ENCODE measurements at regions not wholly inside any gene's neighbourhood (a gene's known extent, or its start where the extent isn't known, plus 50 kb on each side); places are given as distances from the start of the nearest gene placed in this dataset.

GRCh38 chr2:43139996-43140621 is 86.3 kb downstream of the ZFP36L2 start:
- Histone ChIP-seq H3K36me3 (ENCODE audit: insufficient read depth, low read length) (no peaks in the 10 kb centered on the region), H3K27me3 (ENCODE audit: insufficient read depth, low read length) (no peaks in the 10 kb centered on the region), H3K9me3 (ENCODE audit: low read depth, low read length) (no peaks in the 10 kb centered on the region), H3K79me2 (ENCODE audit: insufficient read depth, low read length) (no peaks in the 10 kb centered on the region), H4K20me1 (ENCODE audit: insufficient read depth, low read length) (no peaks in the 10 kb centered on the region), H3K4me2 (ENCODE audit: insufficient read depth, low read length) (no peak overlapping the region), H2AFZ (ENCODE audit: low read length) (peak overlapping the region; percentile 81), H3K4me3 (ENCODE audit: insufficient read depth, low read length) (no peak overlapping the region), H3K27ac (ENCODE audit: low read depth, low read length) (no peak overlapping the region), H3K4me1 (ENCODE audit: insufficient read depth, low read length) (peaks cover 14% of the 10 kb centered on the region)
- DNase-seq (ENCODE audit: insufficient read length, low spot score, missing footprints), result peak; percentile 62
- TF ChIP-seq, protein P1, sequence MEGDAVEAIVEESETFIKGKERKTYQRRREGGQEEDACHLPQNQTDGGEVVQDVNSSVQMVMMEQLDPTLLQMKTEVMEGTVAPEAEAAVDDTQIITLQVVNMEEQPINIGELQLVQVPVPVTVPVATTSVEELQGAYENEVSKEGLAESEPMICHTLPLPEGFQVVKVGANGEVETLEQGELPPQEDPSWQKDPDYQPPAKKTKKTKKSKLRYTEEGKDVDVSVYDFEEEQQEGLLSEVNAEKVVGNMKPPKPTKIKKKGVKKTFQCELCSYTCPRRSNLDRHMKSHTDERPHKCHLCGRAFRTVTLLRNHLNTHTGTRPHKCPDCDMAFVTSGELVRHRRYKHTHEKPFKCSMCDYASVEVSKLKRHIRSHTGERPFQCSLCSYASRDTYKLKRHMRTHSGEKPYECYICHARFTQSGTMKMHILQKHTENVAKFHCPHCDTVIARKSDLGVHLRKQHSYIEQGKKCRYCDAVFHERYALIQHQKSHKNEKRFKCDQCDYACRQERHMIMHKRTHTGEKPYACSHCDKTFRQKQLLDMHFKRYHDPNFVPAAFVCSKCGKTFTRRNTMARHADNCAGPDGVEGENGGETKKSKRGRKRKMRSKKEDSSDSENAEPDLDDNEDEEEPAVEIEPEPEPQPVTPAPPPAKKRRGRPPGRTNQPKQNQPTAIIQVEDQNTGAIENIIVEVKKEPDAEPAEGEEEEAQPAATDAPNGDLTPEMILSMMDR (IDR thresholded peaks at IDR 0.05; ENCODE audit: extremely low read depth, low read depth, low read length), result no peak

- Histone ChIP-seq H4K20me1 (ENCODE audit: insufficient read depth, low read length) (no peaks in the 10 kb centered on the region), H3K79me2 (ENCODE audit: insufficient read depth, low read length) (no peaks in the 10 kb centered on the region), H3K4me3 (ENCODE audit: insufficient read depth, low read length) (no peak overlapping the region), H3K4me2 (ENCODE audit: insufficient read depth, low read length) (no peak overlapping the region), H3K9me3 (ENCODE audit: low read depth, low read length) (no peaks in the 10 kb centered on the region), H3K27me3 (ENCODE audit: insufficient read depth, low read length) (no peaks in the 10 kb centered on the region), H3K27ac (ENCODE audit: low read depth, low read length) (no peak overlapping the region), H2AFZ (ENCODE audit: low read length) (no peak overlapping the region), H3K36me3 (ENCODE audit: insufficient read depth, low read length) (no peaks in the 10 kb centered on the region), H3K4me1 (ENCODE audit: insufficient read depth, low read length) (peaks cover 14% of the 10 kb centered on the region)
- no peak for DNase-seq (ENCODE audit: insufficient read length, low spot score, missing footprints)
- TF ChIP-seq, protein P1 (IDR thresholded peaks at IDR 0.05; ENCODE audit: extremely low read depth, low read depth, low read length), result no peak
Observed at GRCh38 chr2:43139501-43139900, 86.9 kb downstream of the ZFP36L2 start.

DNA sequence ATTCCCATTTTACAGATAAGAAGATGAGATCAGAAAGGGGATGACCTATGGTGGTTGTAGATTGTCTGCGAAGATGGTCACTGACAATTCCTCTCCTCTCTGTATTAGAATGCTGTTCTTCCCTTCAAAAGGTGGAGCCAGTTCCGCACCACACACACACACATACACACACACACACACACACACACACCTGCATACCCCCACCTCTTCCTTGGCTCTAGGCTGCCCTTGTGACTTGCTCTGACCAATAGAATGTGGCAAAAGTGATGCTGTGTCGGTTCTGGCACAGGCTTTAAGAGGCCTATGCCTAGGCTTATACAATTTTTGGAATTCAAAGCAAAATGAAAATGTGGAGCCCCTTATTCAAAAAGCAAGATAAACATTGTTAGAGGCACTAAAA is 88.0 kb downstream of the ZFP36L2 start:
- Histone ChIP-seq H2AFZ (ENCODE audit: low read length) (no peak overlapping the region), H4K20me1 (ENCODE audit: insufficient read depth, low read length) (no peaks in the 10 kb centered on the region), H3K36me3 (ENCODE audit: insufficient read depth, low read length) (no peaks in the 10 kb centered on the region), H3K27me3 (ENCODE audit: insufficient read depth, low read length) (no peaks in the 10 kb centered on the region), H3K4me3 (ENCODE audit: insufficient read depth, low read length) (no peak overlapping the region), H3K9me3 (ENCODE audit: low read depth, low read length) (no peaks in the 10 kb centered on the region), H3K4me2 (ENCODE audit: insufficient read depth, low read length) (no peak overlapping the region), H3K79me2 (ENCODE audit: insufficient read depth, low read length) (no peaks in the 10 kb centered on the region), H3K4me1 (ENCODE audit: insufficient read depth, low read length) (peaks cover 14% of the 10 kb centered on the region), H3K27ac (ENCODE audit: low read depth, low read length) (no peak overlapping the region)
- TF ChIP-seq, protein P1 (IDR thresholded peaks at IDR 0.05; ENCODE audit: extremely low read depth, low read depth, low read length), result no peak
- DNase-seq (ENCODE audit: insufficient read length, low spot score, missing footprints), result no peak

DNA sequence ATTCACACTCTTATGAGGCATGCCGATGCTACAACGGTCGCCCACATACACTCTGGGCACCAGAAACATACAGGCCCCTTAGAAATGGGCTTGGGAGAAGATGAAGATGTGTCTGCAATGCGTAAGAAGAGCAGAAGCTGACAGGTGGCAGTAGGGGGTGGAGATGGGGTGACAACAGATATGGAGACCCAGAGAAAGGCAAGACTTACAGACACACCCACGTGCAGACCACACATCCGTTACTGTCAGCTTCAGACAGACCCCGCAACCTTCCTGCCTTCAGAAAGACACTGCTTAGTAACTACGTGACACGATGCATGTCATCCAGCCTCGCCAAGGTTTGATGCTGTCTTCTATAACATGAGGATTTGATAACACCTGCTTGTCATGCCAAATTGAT is 89.5 kb downstream of the ZFP36L2 start:
- no peak overlapping the region for H3K4me2 ChIP-seq (ENCODE audit: insufficient read depth, low read length)

More for the DNA sequence above, 89.5 kb downstream of the ZFP36L2 start:
- no peak overlapping the region for H3K4me3 ChIP-seq (ENCODE audit: insufficient read depth, low read length)
- H3K36me3 ChIP-seq (ENCODE audit: insufficient read depth, low read length), result no peaks in the 10 kb centered on the region
- TF ChIP-seq, protein P1 (IDR thresholded peaks at IDR 0.05; ENCODE audit: extremely low read depth, low read depth, low read length), result no peak
- H2AFZ ChIP-seq (ENCODE audit: low read length), result no peak overlapping the region
- no peaks in the 10 kb centered on the region for H3K79me2 ChIP-seq (ENCODE audit: insufficient read depth, low read length)
- H3K27ac ChIP-seq (ENCODE audit: low read depth, low read length), result no peak overlapping the region
- peak; percentile 54 for DNase-seq (ENCODE audit: insufficient read length, low spot score, missing footprints)
- H3K27me3 ChIP-seq (ENCODE audit: insufficient read depth, low read length), result no peaks in the 10 kb centered on the region
- no peaks in the 10 kb centered on the region for H4K20me1 ChIP-seq (ENCODE audit: insufficient read depth, low read length)
- no peaks in the 10 kb centered on the region for H3K9me3 ChIP-seq (ENCODE audit: low read depth, low read length)
- H3K4me1 ChIP-seq (ENCODE audit: insufficient read depth, low read length), result peaks cover 14% of the 10 kb centered on the region

Measured in osteoblast (primary cell).